DMS79 treated with DMSO at 0.1 percent for 48 hours (cell line): ENCODE measurements at regions not wholly inside any gene's neighbourhood (a gene's known extent, or its start where the extent isn't known, plus 50 kb on each side); places are given as distances from the start of the nearest gene placed in this dataset.

Experiments
- DNase-seq: peaks from one replicate; lab custom pipeline; 2025; lab: John Stamatoyannopoulos, UW

- no peak for DNase-seq
Measured at GRCh38 chr3:127349501-127350171, 61.8 kb upstream of the PRR20G start.

- no peak for DNase-seq
Measured at GRCh38 chr3:127342735-127343134, 54.9 kb upstream of the PRR20G start.

GRCh38 chr3:127339928-127340861 is 52.3 kb upstream of the PRR20G start:
- no peak for DNase-seq

- no peak for DNase-seq
Measured at GRCh38 chr3:127339016-127339415, 51.2 kb upstream of the PRR20G start.

GRCh38 chr3:127337911-127338531 is 50.2 kb upstream of the PRR20G start:
- DNase-seq: no peak
